ENCODE measurements at regions not wholly inside any gene's neighbourhood (a gene's known extent, or its start where the extent isn't known, plus 50 kb on each side); places are given as distances from the start of the nearest gene placed in this dataset.

- no peak for DNase-seq
Observed at GRCh38 chr7:12085516-12085915, 125.6 kb upstream of the TMEM106B start.

- no peak for DNase-seq
Observed at GRCh38 chr7:12089951-12090756, 120.9 kb upstream of the TMEM106B start.

GRCh38 chr7:12090757-12091221 is 120.3 kb upstream of the TMEM106B start:
- no peak for DNase-seq

GRCh38 chr7:12091231-12091630 is 119.9 kb upstream of the TMEM106B start:
- no peak for DNase-seq

- DNase-seq = no peak
Observed at GRCh38 chr7:12092499-12093130, 118.5 kb upstream of the TMEM106B start.

- no peak for DNase-seq
Observed at GRCh38 chr7:12093365-12093764, 117.7 kb upstream of the TMEM106B start.

- DNase-seq = no peak
Observed at GRCh38 chr7:12094365-12094921, 116.7 kb upstream of the TMEM106B start.

GRCh38 chr7:12102126-12102525 is 109.0 kb upstream of the TMEM106B start:
- DNase-seq = no peak

- no peak for DNase-seq
Observed at GRCh38 chr7:12102527-12102926, 108.6 kb upstream of the TMEM106B start.

GRCh38 chr7:12103948-12104347 is 107.1 kb upstream of the TMEM106B start:
- DNase-seq = no peak

GRCh38 chr7:12107381-12107780 is 103.7 kb upstream of the TMEM106B start:
- DNase-seq = no peak

- no peak for DNase-seq
Observed at GRCh38 chr7:12107841-12108254, 103.2 kb upstream of the TMEM106B start.

- DNase-seq = no peak
Observed at GRCh38 chr7:12110425-12110824, 100.7 kb upstream of the TMEM106B start.

GRCh38 chr7:12111422-12112405 is 99.4 kb upstream of the TMEM106B start:
- DNase-seq = no peak

- no peak for DNase-seq
Observed at GRCh38 chr7:12117170-12117569, 93.9 kb upstream of the TMEM106B start.

- no peak for DNase-seq
Observed at GRCh38 chr7:12119620-12120303, 91.3 kb upstream of the TMEM106B start.

- no peak for DNase-seq
Observed at GRCh38 chr7:12120632-12121031, 90.5 kb upstream of the TMEM106B start.

- DNase-seq = no peak
Observed at GRCh38 chr7:12123172-12123571, 87.9 kb upstream of the TMEM106B start.

- DNase-seq = no peak
Observed at GRCh38 chr7:12124028-12124427, 87.1 kb upstream of the TMEM106B start.

GRCh38 chr7:12127455-12127854 is 83.6 kb upstream of the TMEM106B start:
- DNase-seq = no peak

GRCh38 chr7:12130609-12131008 is 80.5 kb upstream of the TMEM106B start:
- no peak for DNase-seq

- DNase-seq = no peak
Observed at GRCh38 chr7:12131122-12131521, 80.0 kb upstream of the TMEM106B start.
